ENCODE measurements at regions not wholly inside any gene's neighbourhood (a gene's known extent, or its start where the extent isn't known, plus 50 kb on each side); places are given as distances from the start of the nearest gene placed in this dataset.

- Histone ChIP-seq H2AFZ (ENCODE audit: low read depth, low read length) (peak overlapping the region; percentile 75), H3K9me3 (ENCODE audit: insufficient read depth, low read depth, low read length) (no peaks in the 10 kb centered on the region), H4K20me1 (ENCODE audit: insufficient read depth, low read length) (no peaks in the 10 kb centered on the region), H3K27ac (ENCODE audit: low read depth, low read length) (no peak overlapping the region), H3K4me1 (ENCODE audit: insufficient read depth, low read length) (no peaks in the 10 kb centered on the region), H3K79me2 (ENCODE audit: insufficient read depth, low read length) (no peaks in the 10 kb centered on the region), H3K4me2 (ENCODE audit: low read length) (peak overlapping the region; percentile 77), H3K4me3 (ENCODE audit: insufficient read depth, low read depth, low read length) (peak overlapping the region; percentile 49), H3K36me3 (ENCODE audit: insufficient read depth, low read length) (no peaks in the 10 kb centered on the region), H3K27me3 (ENCODE audit: insufficient read depth, low read length) (peaks cover 8% of the 10 kb centered on the region), H3K9ac (ENCODE audit: low read length) (no peak overlapping the region)
- no peak for DNase-seq (ENCODE audit: low read depth)
- Mint-ChIP-seq H3K4me1 (ENCODE audit: low read depth, unreplicated experiment) (peaks cover 7% of the 10 kb centered on the region), H3K9me3 (ENCODE audit: unreplicated experiment) (peaks cover 1% of the 10 kb centered on the region), H3K27me3 (ENCODE audit: low read depth, unreplicated experiment) (peaks cover 17% of the 10 kb centered on the region), H3K36me3 (ENCODE audit: low read depth, unreplicated experiment) (no peaks in the 10 kb centered on the region), H3K4me3 (ENCODE audit: unreplicated experiment) (peak overlapping the region; percentile 63), H3K27ac (ENCODE audit: unreplicated experiment) (peak overlapping the region; percentile 62)
- FAIRE-seq, result no peak
- TF ChIP-seq EZH2 (IDR thresholded peaks at IDR 0.05; ENCODE audit: insufficient read depth, low read length) (no peak), CTCF (IDR thresholded peaks at IDR 0.05; ENCODE audit: insufficient read depth, low read depth, low read length) (no peak)
Observed at GRCh38 chr20:22403632-22404361, 180.6 kb downstream of the FOXA2 start.

- Histone ChIP-seq H3K9me3 (ENCODE audit: insufficient read depth, low read depth, low read length) (no peaks in the 10 kb centered on the region), H3K9ac (ENCODE audit: low read length) (no peak overlapping the region), H3K4me1 (ENCODE audit: insufficient read depth, low read length) (no peaks in the 10 kb centered on the region), H3K4me3 (ENCODE audit: insufficient read depth, low read depth, low read length) (peak overlapping the region; percentile 49), H3K27me3 (ENCODE audit: insufficient read depth, low read length) (peaks cover 8% of the 10 kb centered on the region), H4K20me1 (ENCODE audit: insufficient read depth, low read length) (no peaks in the 10 kb centered on the region), H3K36me3 (ENCODE audit: insufficient read depth, low read length) (no peaks in the 10 kb centered on the region), H2AFZ (ENCODE audit: low read depth, low read length) (peak overlapping the region; percentile 75), H3K27ac (ENCODE audit: low read depth, low read length) (no peak overlapping the region), H3K79me2 (ENCODE audit: insufficient read depth, low read length) (no peaks in the 10 kb centered on the region), H3K4me2 (ENCODE audit: low read length) (peak overlapping the region; percentile 77)
- DNase-seq (ENCODE audit: low read depth), result no peak
- no peak for FAIRE-seq
- Mint-ChIP-seq H3K4me3 (ENCODE audit: unreplicated experiment) (no peak overlapping the region), H3K27me3 (ENCODE audit: low read depth, unreplicated experiment) (peaks cover 24% of the 10 kb centered on the region), H3K27ac (ENCODE audit: unreplicated experiment) (peak overlapping the region; percentile 62), H3K4me1 (ENCODE audit: low read depth, unreplicated experiment) (peaks cover 7% of the 10 kb centered on the region), H3K36me3 (ENCODE audit: low read depth, unreplicated experiment) (no peaks in the 10 kb centered on the region), H3K9me3 (ENCODE audit: unreplicated experiment) (no peaks in the 10 kb centered on the region)
- no peak for TF ChIP-seq CTCF (IDR thresholded peaks at IDR 0.05; ENCODE audit: insufficient read depth, low read depth, low read length)
- TF ChIP-seq EZH2 (IDR thresholded peaks at IDR 0.05; ENCODE audit: insufficient read depth, low read length), result peak; percentile 11
Observed at GRCh38 chr20:22403022-22403631, 181.2 kb downstream of the FOXA2 start.

GRCh38 chr20:22402550-22402949 is 181.8 kb downstream of the FOXA2 start:
- Histone ChIP-seq H3K4me1 (ENCODE audit: insufficient read depth, low read length) (no peaks in the 10 kb centered on the region), H3K27ac (ENCODE audit: low read depth, low read length) (no peak overlapping the region), H3K27me3 (ENCODE audit: insufficient read depth, low read length) (peaks cover 8% of the 10 kb centered on the region), H3K9ac (ENCODE audit: low read length) (no peak overlapping the region), H3K79me2 (ENCODE audit: insufficient read depth, low read length) (no peaks in the 10 kb centered on the region), H3K9me3 (ENCODE audit: insufficient read depth, low read depth, low read length) (no peaks in the 10 kb centered on the region), H3K4me3 (ENCODE audit: insufficient read depth, low read depth, low read length) (no peak overlapping the region), H3K4me2 (ENCODE audit: low read length) (no peak overlapping the region), H4K20me1 (ENCODE audit: insufficient read depth, low read length) (no peaks in the 10 kb centered on the region), H3K36me3 (ENCODE audit: insufficient read depth, low read length) (no peaks in the 10 kb centered on the region), H2AFZ (ENCODE audit: low read depth, low read length) (no peak overlapping the region)
- no peaks in the 10 kb centered on the region for H3K36me3 Mint-ChIP-seq (ENCODE audit: low read depth, unreplicated experiment)
- peaks cover 27% of the 10 kb centered on the region for H3K27me3 Mint-ChIP-seq (ENCODE audit: low read depth, unreplicated experiment)
- H3K4me3 Mint-ChIP-seq (ENCODE audit: unreplicated experiment), result peak overlapping the region; percentile 22
- FAIRE-seq (no peak), DNase-seq (ENCODE audit: low read depth) (no peak)
- peaks cover 7% of the 10 kb centered on the region for H3K4me1 Mint-ChIP-seq (ENCODE audit: low read depth, unreplicated experiment)
- no peaks in the 10 kb centered on the region for H3K9me3 Mint-ChIP-seq (ENCODE audit: unreplicated experiment)
- TF ChIP-seq CTCF (IDR thresholded peaks at IDR 0.05; ENCODE audit: insufficient read depth, low read depth, low read length), result no peak
- TF ChIP-seq EZH2 (IDR thresholded peaks at IDR 0.05; ENCODE audit: insufficient read depth, low read length), result no peak
- H3K27ac Mint-ChIP-seq (ENCODE audit: unreplicated experiment), result no peak overlapping the region

Data from astrocyte (in vitro differentiated cells and primary cell).